ENCODE measurements at regions not wholly inside any gene's neighbourhood (a gene's known extent, or its start where the extent isn't known, plus 50 kb on each side); places are given as distances from the start of the nearest gene placed in this dataset.

DNA sequence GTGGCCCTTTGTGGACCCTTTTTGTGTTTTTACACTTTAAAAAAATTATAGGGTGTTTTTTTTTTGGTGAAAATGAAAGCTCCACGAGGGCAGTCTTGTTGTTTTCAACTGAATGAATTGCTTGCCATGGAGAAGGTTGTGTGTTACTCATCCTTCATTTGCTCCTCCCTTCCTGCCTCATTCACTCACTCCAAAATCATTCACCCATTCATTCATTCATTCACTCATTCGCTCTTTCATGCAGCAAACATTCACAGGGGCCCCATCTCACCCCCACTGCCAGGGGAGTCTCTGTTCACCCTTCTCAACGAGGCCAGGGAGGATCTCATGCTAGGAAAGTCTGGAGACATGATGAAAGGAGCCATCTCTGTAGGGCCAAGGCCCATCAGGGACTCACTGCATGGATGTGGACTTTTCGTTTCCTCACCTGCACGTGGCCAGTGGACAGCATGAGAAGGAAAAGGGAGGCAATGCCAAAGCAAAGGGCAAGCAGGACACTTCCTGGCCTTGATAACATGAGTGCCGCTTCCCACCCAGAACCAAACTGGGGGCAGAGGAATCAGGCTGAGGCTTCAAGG is 62.8 kb upstream of the COL13A1 start:
- TF ChIP-seq, protein P1, sequence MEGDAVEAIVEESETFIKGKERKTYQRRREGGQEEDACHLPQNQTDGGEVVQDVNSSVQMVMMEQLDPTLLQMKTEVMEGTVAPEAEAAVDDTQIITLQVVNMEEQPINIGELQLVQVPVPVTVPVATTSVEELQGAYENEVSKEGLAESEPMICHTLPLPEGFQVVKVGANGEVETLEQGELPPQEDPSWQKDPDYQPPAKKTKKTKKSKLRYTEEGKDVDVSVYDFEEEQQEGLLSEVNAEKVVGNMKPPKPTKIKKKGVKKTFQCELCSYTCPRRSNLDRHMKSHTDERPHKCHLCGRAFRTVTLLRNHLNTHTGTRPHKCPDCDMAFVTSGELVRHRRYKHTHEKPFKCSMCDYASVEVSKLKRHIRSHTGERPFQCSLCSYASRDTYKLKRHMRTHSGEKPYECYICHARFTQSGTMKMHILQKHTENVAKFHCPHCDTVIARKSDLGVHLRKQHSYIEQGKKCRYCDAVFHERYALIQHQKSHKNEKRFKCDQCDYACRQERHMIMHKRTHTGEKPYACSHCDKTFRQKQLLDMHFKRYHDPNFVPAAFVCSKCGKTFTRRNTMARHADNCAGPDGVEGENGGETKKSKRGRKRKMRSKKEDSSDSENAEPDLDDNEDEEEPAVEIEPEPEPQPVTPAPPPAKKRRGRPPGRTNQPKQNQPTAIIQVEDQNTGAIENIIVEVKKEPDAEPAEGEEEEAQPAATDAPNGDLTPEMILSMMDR (IDR thresholded peaks at IDR 0.05; ENCODE audit: insufficient read depth, low read depth, low read length): no peak
- Histone ChIP-seq H3K36me3 (ENCODE audit: control insufficient read depth, insufficient read depth, low read length) (no peaks in the 10 kb centered on the region), H3K4me3 (ENCODE audit: low read depth, low read length) (no peak overlapping the region), H3K27me3 (ENCODE audit: control insufficient read depth, insufficient read depth, low read length) (peaks cover 3% of the 10 kb centered on the region; the same call in 1 of the 2 replicates)
- ChIA-PET CTCF (interaction anchor here (1.3 kb wide), 2 partner anchors 23 to 175 kb away, joined by 3 read pairs; no protein-coding TSS in a partner anchor), POLR2A (no interaction called here)
- no peak for DNase-seq (ENCODE audit: low read depth)

DNA sequence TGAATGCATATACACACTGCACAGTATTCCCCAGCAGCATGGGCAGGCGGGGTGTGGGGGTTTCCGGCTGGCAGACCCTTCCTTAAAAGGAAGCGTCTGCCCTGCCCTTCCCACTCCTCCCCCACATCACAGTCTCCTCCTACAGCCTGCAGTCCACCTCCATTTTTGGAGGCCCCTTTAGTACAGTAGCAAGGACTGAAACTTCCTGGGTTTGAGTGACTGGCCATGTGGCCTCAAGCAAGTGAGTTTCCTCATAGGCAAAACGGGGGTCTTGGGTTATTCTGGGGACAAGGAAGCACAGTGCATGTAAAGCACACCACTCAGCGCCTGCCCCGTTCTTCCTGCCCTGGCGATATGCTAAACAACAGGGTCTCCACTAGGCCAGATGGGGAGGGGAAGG is 62.1 kb upstream of the COL13A1 start:
- ChIA-PET CTCF (interaction anchor here (1.3 kb wide), 1 partner anchor 24 kb away, joined by 3 read pairs; no protein-coding TSS in a partner anchor), POLR2A (no interaction called here)
- DNase-seq (ENCODE audit: low read depth): no peak
- Histone ChIP-seq H3K4me3 (ENCODE audit: low read depth, low read length) (no peak overlapping the region), H3K27me3 (ENCODE audit: control insufficient read depth, insufficient read depth, low read length) (peaks cover 5% of the 10 kb centered on the region; the same call in 1 of the 2 replicates), H3K36me3 (ENCODE audit: control insufficient read depth, insufficient read depth, low read length) (no peaks in the 10 kb centered on the region)
- TF ChIP-seq, protein P1 (IDR thresholded peaks at IDR 0.05; ENCODE audit: insufficient read depth, low read depth, low read length): no peak

DNA sequence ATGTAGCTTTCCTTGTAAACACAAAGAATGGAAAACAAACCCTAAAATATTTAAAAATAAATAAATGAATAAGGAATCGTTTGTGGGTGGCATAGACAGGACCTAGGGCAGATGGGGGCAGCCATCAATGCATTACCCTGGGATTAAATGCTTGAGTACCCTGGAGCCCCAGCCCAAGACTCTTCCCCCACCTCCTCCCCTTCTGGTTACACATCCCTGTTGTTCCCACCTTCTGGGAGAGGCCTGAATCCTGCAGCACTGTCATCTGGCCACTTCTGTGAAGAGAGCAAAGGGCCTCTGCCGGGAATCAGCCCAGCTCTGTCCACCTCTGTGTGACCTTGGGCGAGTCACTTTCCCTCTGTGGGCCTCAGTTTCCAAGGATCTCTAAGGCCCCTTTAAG is 61.6 kb upstream of the COL13A1 start:
- Histone ChIP-seq H3K36me3 (ENCODE audit: control insufficient read depth, insufficient read depth, low read length) (no peaks in the 10 kb centered on the region), H3K27me3 (ENCODE audit: control insufficient read depth, insufficient read depth, low read length) (peaks cover 5% of the 10 kb centered on the region; the same call in 1 of the 2 replicates), H3K4me3 (ENCODE audit: low read depth, low read length) (no peak overlapping the region)
- ChIA-PET CTCF (interaction anchor here (0.6 to 1.3 kb wide), 2 partner anchors 9 to 25 kb away, joined by 3 read pairs; no protein-coding TSS in a partner anchor), POLR2A (no interaction called here)
- DNase-seq (ENCODE audit: low read depth): no peak
- TF ChIP-seq, protein P1 (IDR thresholded peaks at IDR 0.05; ENCODE audit: insufficient read depth, low read depth, low read length): no peak

DNA sequence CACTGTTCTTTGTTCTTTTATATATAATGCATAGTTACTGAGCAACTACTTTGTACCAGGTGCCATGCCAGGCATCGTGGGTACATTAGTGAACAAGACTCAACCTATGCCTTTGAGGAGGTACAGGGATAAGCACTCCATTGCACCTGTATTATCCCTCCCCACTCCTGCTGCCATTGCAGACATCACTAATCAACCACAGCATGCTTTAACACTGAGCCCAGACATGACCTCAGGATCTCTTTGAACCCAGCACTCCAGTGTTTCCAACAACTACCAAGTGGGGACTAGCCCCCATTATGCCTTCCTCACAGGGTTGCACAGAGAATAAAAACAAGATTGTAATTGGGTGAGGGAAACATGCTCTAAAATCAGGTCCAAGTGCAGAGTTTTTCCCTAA is 60.5 kb upstream of the COL13A1 start:
- Histone ChIP-seq H3K4me3 (ENCODE audit: low read depth, low read length) (no peak overlapping the region), H3K36me3 (ENCODE audit: control insufficient read depth, insufficient read depth, low read length) (no peaks in the 10 kb centered on the region), H3K27me3 (ENCODE audit: control insufficient read depth, insufficient read depth, low read length) (peaks cover 5% of the 10 kb centered on the region; the same call in 1 of the 2 replicates)
- ChIA-PET POLR2A (no interaction called here), CTCF (interaction anchor here (1.5 kb wide), 1 partner anchor 190 kb away, joined by 3 read pairs; no protein-coding TSS in a partner anchor)
- no peak for DNase-seq (ENCODE audit: low read depth)
- TF ChIP-seq, protein P1 (IDR thresholded peaks at IDR 0.05; ENCODE audit: insufficient read depth, low read depth, low read length): no peak

DNA sequence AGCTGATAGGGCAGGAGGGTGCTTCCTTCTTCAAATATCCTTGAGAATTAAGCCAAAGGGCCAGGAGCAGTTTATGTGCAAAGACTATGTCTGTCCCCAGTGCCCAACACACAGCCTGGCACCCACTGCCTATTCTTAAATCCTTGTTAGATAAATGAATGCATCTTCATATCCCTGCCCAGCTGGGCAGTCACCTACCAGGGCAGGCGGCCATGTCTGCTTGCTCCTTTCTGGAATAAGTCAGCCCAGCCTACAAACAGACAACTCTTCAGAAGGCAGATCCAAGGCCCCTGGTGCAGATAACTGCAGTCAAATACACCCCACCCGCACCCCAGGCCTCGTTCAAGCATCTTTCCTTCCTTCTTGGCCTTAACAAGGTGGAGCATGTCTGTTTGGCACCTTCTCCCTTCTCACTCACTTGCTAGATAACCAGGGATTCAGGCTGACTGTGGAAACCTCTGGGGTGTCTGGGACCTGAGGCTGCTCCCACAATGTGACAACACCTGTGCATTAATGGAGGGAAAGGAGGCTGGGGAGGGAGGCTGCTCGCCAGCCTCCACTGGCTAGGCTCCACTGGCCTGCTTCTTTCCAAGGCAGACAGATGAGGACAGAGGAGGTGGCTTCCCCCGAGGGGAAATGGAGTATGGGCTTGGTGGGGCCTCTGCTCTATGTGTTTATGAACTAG is 59.9 kb upstream of the COL13A1 start:
- Histone ChIP-seq H3K36me3 (ENCODE audit: control insufficient read depth, insufficient read depth, low read length) (no peaks in the 10 kb centered on the region), H3K4me3 (ENCODE audit: low read depth, low read length) (no peak overlapping the region), H3K27me3 (ENCODE audit: control insufficient read depth, insufficient read depth, low read length) (peaks cover 5% of the 10 kb centered on the region; the same call in 1 of the 2 replicates)
- CTCF ChIA-PET: interaction anchor here (1.1 to 3.5 kb wide), 9 partner anchors 9 to 189 kb away, joined by 3 to 32 read pairs (median 7); partner anchors contain the start of gene COL13A1
- POLR2A ChIA-PET: no interaction called here
- DNase-seq (ENCODE audit: low read depth): no peak
- TF ChIP-seq, protein P1 (IDR thresholded peaks at IDR 0.05; ENCODE audit: insufficient read depth, low read depth, low read length): no peak
